GM20000 (cell line): ENCODE measurements at regions not wholly inside any gene's neighbourhood (a gene's known extent, or its start where the extent isn't known, plus 50 kb on each side); places are given as distances from the start of the nearest gene placed in this dataset.

ENCODE experiments used
- DNase-seq: peaks from one replicate; pipeline ENCODE4 v3.0.0; 2012; ENCODE audit warnings: low spot score
- CTCF ChIP-seq: IDR thresholded peaks from 2 replicates; pipeline ENCODE4 v1.5.1; 2012; ENCODE audit warnings: mild to moderate bottlenecking, control low read depth; ENCODE audit errors: extremely low read depth, missing control alignments

- no peak for TF ChIP-seq CTCF
- DNase-seq = no peak
Measured at GRCh38 chr6:4012826-4013225, 66.1 kb downstream of the FAM217A start.

- DNase-seq = no peak
Measured at GRCh38 chr6:4017058-4017739, 61.7 kb downstream of the FAM217A start.

GRCh38 chr6:4017834-4018170 is 61.1 kb downstream of the FAM217A start:
- DNase-seq = peak; percentile 21
- no peak for TF ChIP-seq CTCF

More at GRCh38 chr6:4017058-4017739, 61.7 kb downstream of the FAM217A start:
- no peak for TF ChIP-seq CTCF

GRCh38 chr6:4018171-4018923 is 60.6 kb downstream of the FAM217A start:
- DNase-seq = peak; percentile 90

More at GRCh38 chr6:4018171-4018923, 60.6 kb downstream of the FAM217A start:
- no peak for TF ChIP-seq CTCF
